ENCODE measurements at regions not wholly inside any gene's neighbourhood (a gene's known extent, or its start where the extent isn't known, plus 50 kb on each side); places are given as distances from the start of the nearest gene placed in this dataset.

DNA sequence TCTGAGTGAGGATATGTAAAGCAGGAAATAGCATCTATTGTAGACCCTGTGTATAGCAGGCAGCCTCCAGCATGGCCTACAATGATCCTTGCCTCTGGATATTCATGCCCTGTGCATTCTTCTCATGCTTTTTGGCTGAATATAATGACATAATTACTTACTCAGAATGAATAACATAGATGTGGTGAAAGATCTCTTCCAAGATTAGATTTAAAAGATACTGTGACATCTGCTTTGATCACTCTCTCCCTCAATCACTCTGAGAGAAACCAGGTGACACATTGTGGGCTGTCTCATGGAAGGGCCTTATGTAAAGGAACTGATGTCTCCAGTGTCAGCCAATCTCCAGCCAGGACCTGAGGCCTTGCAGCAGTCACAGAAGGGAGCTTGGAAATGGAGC lies 376.7 kb downstream of the DNAH5 start:
- no peaks in the 10 kb centered on the region for H3F3A ChIP-seq (ENCODE audit: control insufficient read depth, insufficient read depth)
- no peak overlapping the region for H3K4me2 ChIP-seq (ENCODE audit: low read length)
- no peak overlapping the region for H3K4me3 ChIP-seq (ENCODE audit: low read length)
- H3K4me1 ChIP-seq (ENCODE audit: control insufficient read depth, low read length): no peaks in the 10 kb centered on the region
- H3K79me2 ChIP-seq (ENCODE audit: control insufficient read depth, low read length): no peaks in the 10 kb centered on the region
- no peaks in the 10 kb centered on the region for H4K20me1 ChIP-seq (ENCODE audit: control insufficient read depth, insufficient read depth, low read depth, low read length)
- no peak overlapping the region for H3K27ac ChIP-seq (ENCODE audit: low read depth, low read length)
- no peaks in the 10 kb centered on the region for H3K9me3 ChIP-seq (ENCODE audit: control insufficient read depth, insufficient read depth, low read length)
- TF ChIP-seq, protein P1, sequence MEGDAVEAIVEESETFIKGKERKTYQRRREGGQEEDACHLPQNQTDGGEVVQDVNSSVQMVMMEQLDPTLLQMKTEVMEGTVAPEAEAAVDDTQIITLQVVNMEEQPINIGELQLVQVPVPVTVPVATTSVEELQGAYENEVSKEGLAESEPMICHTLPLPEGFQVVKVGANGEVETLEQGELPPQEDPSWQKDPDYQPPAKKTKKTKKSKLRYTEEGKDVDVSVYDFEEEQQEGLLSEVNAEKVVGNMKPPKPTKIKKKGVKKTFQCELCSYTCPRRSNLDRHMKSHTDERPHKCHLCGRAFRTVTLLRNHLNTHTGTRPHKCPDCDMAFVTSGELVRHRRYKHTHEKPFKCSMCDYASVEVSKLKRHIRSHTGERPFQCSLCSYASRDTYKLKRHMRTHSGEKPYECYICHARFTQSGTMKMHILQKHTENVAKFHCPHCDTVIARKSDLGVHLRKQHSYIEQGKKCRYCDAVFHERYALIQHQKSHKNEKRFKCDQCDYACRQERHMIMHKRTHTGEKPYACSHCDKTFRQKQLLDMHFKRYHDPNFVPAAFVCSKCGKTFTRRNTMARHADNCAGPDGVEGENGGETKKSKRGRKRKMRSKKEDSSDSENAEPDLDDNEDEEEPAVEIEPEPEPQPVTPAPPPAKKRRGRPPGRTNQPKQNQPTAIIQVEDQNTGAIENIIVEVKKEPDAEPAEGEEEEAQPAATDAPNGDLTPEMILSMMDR (IDR thresholded peaks at IDR 0.05; ENCODE audit: low read depth, low read length, poor library complexity, severe bottlenecking): no peak
- TF ChIP-seq EZH2phosphoT487 (IDR thresholded peaks at IDR 0.05; ENCODE audit: borderline replicate concordance, low read length): no peak
- no peaks in the 10 kb centered on the region for H3K36me3 ChIP-seq (ENCODE audit: control insufficient read depth, low read length)
- no peaks in the 10 kb centered on the region for H3K27me3 ChIP-seq (ENCODE audit: control insufficient read depth, low read length)
- H3K9me2 ChIP-seq (replicated peaks; ENCODE audit: control insufficient read depth, low read length): no peaks in the 10 kb centered on the region; the same call in 1 of the 2 replicates

DNA sequence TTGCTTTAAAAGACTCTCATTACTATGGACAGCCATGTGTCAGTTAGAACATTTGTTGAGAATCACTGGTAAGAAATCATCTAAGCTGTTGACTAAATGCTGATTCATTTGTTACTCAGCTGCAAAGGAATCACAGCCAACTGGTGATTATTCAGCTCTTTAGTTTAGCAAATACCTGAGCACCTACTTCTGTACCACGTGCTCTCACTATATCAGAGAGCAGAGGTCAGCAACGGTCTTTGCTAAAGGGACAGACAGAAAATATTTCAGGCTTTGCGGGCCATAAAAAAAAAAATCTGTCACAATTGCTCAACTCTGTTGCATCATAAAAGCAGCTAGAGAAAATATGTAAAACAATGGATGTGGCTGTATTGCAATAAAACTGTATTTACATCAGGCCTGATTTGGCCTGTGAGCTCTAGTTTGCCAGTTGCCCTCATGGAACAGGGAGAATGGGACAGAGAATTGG lies 377.6 kb downstream of the DNAH5 start:
- Histone ChIP-seq H3K9me3 (ENCODE audit: control insufficient read depth, insufficient read depth, low read length) (no peaks in the 10 kb centered on the region), H3K4me3 (ENCODE audit: low read length) (no peak overlapping the region), H3F3A (ENCODE audit: control insufficient read depth, insufficient read depth) (no peaks in the 10 kb centered on the region), H3K27me3 (ENCODE audit: control insufficient read depth, low read length) (no peaks in the 10 kb centered on the region), H3K79me2 (ENCODE audit: control insufficient read depth, low read length) (no peaks in the 10 kb centered on the region), H3K27ac (ENCODE audit: low read depth, low read length) (no peak overlapping the region), H3K4me2 (ENCODE audit: low read length) (no peak overlapping the region), H3K9me2 (replicated peaks; ENCODE audit: control insufficient read depth, low read length) (no peaks in the 10 kb centered on the region), H3K36me3 (ENCODE audit: control insufficient read depth, low read length) (no peaks in the 10 kb centered on the region), H4K20me1 (ENCODE audit: control insufficient read depth, insufficient read depth, low read depth, low read length) (no peaks in the 10 kb centered on the region), H3K4me1 (ENCODE audit: control insufficient read depth, low read length) (no peaks in the 10 kb centered on the region)
- TF ChIP-seq, protein P1 (IDR thresholded peaks at IDR 0.05; ENCODE audit: low read depth, low read length, poor library complexity, severe bottlenecking): no peak
- TF ChIP-seq EZH2phosphoT487 (IDR thresholded peaks at IDR 0.05; ENCODE audit: borderline replicate concordance, low read length): no peak

DNA sequence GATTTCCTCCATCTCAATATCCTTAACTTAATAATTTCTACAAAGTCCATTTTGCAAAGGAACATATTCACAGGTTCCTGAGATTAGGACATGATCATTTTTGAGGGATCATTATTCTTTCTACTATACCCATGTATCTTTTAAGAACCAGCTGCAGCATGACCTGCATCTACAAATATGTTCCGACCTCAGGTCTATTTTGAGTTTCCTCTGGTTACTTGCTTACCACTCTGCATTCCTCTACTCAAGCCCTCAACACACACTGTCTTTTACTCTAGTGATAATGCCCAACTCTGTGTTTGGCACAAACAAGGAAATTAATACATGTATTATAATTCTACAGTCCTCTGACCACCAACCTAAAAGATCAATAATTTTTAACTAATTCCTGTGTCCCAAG lies 386.1 kb downstream of the DNAH5 start:
- Histone ChIP-seq H3K79me2 (ENCODE audit: control insufficient read depth, low read length) (no peaks in the 10 kb centered on the region), H3K4me1 (ENCODE audit: control insufficient read depth, low read length) (no peaks in the 10 kb centered on the region), H3K27ac (ENCODE audit: low read depth, low read length) (no peak overlapping the region), H3K4me2 (ENCODE audit: low read length) (no peak overlapping the region), H3K4me3 (ENCODE audit: low read length) (no peak overlapping the region), H4K20me1 (ENCODE audit: control insufficient read depth, insufficient read depth, low read depth, low read length) (no peaks in the 10 kb centered on the region), H3K36me3 (ENCODE audit: control insufficient read depth, low read length) (no peaks in the 10 kb centered on the region), H3F3A (ENCODE audit: control insufficient read depth, insufficient read depth) (no peaks in the 10 kb centered on the region), H3K9me2 (replicated peaks; ENCODE audit: control insufficient read depth, low read length) (no peaks in the 10 kb centered on the region), H3K27me3 (ENCODE audit: control insufficient read depth, low read length) (no peaks in the 10 kb centered on the region), H3K9me3 (ENCODE audit: control insufficient read depth, insufficient read depth, low read length) (no peaks in the 10 kb centered on the region)
- no peak for TF ChIP-seq EZH2phosphoT487 (IDR thresholded peaks at IDR 0.05; ENCODE audit: borderline replicate concordance, low read length)
- TF ChIP-seq, protein P1 (IDR thresholded peaks at IDR 0.05; ENCODE audit: low read depth, low read length, poor library complexity, severe bottlenecking): no peak

All from DOHH2 (cell line).